HG03025 (cell line): ENCODE measurements at regions not wholly inside any gene's neighbourhood (a gene's known extent, or its start where the extent isn't known, plus 50 kb on each side); places are given as distances from the start of the nearest gene placed in this dataset.
"Not testable (repeated sequence)": the region's sequence is repeated elsewhere in the genome, so short reads cannot be mapped to it uniquely, and the experiment has no call there.

Experiments
- ATAC-seq: cut with Tn5 transposase; IDR thresholded peaks from one replicate; pipeline ENCODE4 v1.9.1; 2021; ENCODE audit warnings: mild to moderate bottlenecking, moderate library complexity; ENCODE audit not compliant: unreplicated experiment, low FRiP score

- no peak for ATAC-seq
Observed at GRCh38 chr2:82797469-82797868, 1661.6 kb downstream of the SUCLG1 start.

DNA sequence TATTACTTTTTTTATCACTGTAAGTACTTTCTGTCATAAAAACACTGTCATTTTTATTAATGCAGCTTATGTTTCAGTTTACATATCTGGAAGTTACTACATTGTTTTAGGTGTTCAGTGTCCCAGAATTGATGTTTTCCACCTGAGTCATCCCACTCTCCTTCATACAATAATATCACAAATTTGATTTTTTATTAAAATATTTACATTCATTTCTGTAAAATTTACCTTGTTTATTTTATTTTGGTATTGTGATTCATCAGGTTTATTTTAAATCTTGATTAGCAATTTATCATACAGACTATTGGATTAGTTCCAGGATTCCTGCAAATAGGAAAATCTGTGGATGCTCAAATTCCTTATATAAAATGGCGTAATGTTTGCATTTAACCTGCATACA is 1662.9 kb downstream of the SUCLG1 start:
- ATAC-seq: no peak

GRCh38 chr2:82795446-82795845 is 1663.6 kb downstream of the SUCLG1 start:
- no peak for ATAC-seq

DNA sequence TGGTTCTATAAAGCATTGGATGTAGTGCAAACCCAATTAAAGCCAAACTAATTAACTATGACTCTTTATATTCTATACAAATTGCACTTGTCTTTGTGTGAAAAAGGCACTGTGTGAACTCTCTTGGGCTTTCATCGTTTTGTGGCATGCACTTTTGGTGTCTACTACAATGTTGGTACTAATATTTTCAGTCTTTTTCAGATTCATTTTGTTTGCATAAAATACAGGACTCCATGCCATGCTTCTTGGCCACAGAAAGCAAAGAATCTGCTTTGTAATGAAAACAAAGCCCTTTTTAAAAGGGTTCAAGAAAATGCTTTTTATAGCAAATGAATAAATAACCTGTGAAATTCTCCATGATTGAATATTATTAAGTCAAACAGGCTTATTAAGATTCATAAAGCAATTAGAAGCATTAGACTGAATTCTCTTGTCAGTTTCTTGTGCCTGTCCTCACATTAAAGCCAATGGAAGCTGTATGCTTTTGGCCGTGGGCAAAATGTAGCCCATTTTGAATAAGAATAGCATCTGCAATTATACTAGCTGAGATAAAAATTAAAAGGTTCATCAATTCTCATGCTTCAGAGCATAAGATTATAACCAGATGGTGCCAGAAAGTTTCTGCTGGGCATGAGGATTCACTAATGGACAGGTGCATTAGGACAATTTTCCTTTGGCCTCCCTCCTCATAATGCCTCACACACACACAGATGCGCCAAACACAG is 1665.2 kb downstream of the SUCLG1 start:
- ATAC-seq: no peak

GRCh38 chr2:82792316-82792715 is 1666.8 kb downstream of the SUCLG1 start:
- ATAC-seq: no peak

DNA sequence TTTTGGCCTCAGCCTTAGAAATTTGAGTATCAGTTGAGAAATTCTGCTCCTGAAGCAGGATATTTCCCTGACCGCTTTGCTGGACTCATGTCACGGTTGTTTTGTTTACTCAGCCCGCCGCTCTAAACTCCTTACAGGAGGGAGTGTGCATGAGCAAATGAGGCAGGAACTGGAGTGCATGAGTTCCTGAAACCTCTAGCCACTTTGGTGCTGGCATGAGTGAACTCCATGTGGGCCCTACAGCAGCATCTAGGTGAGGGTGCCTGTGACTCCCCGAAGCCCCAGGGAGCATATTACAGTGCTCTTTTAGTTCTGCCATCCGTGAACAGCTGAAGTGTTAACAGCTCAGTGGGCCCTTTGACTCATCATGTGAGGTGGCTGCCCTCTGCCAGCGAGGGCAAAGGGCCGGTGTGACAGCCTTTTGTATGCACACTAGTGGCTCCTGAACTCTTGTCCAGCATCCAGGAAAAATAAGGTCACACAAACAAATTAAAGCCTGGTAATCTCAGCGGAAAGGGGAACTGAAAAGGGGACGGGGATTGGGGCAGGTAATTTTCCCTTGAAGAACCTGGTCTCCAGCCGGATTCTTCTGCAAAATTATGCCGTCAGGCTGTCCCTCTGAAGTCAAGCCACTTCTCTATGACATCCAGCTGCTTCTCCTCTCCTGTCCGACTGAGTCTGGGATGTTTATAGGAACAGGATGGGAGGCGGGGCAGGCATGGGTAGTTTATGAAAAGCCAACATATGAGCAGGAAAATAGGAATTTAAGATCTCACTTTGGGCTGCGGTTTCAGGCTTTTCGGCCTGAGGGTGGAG is 1668.7 kb downstream of the SUCLG1 start:
- no peak for ATAC-seq

DNA sequence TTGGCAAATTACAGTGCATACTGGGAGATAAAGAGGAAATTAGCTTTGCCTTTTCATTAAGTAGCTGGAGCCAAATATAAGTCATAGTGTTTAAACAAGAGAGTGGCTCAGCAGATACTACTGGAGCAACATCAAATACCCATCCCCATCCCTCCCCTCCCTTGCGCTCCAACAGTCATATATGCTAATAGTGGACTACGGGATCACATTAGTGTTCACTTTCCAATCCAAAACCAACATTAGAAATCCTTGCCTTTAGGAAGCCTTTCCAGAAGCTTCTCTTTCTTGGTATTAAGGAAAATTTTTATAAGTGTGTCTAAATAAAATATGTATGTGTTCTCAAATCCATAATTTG is 1669.3 kb downstream of the SUCLG1 start:
- ATAC-seq: no peak

- ATAC-seq: no peak
Observed at GRCh38 chr2:82781176-82781915, 1677.7 kb downstream of the SUCLG1 start.

DNA sequence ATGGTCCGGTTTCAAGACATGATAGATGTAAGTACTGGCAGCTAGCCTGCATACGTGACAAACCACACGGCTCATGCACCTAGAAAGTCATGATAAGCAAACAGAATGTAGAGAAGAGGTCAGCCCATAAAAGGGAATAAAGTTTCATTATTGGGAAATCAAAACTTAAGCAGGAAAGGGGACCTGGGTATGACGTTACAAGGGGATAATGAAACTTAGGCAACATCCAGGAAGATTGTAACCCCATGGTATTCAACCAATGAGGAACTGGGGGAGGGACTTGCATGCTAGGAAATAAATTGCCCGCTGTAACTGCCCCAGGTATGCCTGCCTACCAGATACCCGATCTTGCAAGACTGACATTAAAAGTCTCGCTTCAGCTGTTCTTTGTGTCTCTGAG is 1679.0 kb downstream of the SUCLG1 start:
- no peak for ATAC-seq

GRCh38 chr2:82752396-82752795 is 1706.7 kb downstream of the SUCLG1 start:
- ATAC-seq: no peak

DNA sequence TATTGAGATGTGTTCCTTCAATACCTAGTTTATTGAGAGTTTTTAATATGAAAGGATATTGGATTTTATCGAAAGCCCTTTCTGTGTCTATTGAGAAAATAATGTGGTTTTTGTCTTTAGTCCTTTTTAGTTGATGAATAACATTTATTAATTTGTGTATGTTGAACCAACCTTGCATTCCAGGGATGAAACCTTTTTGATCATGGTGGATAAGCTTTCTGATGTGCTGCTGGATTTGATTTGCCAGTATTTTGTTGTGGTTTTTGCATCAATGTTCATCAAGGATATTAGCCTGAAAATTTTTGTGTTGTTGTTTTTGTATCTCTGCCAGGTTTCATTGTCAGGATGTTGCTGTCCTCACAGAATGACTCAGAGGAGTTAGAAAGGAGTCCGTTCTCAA is 1710.4 kb downstream of the SUCLG1 start:
- ATAC-seq: no peak

GRCh38 chr2:82740527-82740926 is 1718.6 kb downstream of the SUCLG1 start:
- ATAC-seq: no peak

GRCh38 chr2:82737965-82738364 is 1721.1 kb downstream of the SUCLG1 start:
- not testable (repeated sequence) for ATAC-seq

DNA sequence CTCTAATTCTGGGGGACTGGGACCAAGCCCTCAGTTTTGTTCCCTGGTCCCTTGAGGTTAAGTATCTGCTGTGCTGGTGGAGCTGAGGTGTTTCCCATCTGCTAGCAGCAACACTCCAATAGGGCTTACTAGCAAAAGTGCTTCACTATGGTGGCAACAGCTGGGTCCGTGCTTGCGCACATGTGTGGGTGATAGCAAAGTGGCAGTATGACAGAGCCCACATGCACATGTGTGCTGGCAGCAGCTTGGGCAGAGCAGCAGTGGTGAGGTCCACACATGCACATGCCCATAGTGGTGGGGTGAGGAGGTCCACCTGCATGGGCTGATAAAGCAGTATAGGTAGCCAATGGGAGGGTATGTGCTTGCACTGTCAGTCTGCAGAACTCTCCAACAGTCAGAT is 1723.7 kb downstream of the SUCLG1 start:
- ATAC-seq: no peak

DNA sequence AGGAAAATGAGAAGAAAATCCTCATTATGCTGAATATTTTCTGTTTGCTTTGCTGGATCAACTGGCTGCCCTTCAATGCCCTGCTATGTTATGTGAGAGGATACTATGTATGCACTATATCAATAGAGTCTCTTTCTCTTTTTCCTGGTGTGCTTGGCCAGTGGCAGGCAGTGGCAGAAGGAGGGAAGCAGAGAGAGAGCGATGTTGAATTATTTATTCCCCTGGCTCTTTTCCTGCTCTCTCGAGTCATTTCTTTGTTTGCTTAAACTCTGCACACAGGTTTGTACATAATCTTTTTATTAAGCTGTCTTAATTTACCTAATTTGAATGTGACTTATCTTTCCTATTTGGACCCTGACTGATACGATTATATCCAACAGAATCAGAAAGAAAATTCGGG is 1727.3 kb downstream of the SUCLG1 start:
- ATAC-seq: no peak

DNA sequence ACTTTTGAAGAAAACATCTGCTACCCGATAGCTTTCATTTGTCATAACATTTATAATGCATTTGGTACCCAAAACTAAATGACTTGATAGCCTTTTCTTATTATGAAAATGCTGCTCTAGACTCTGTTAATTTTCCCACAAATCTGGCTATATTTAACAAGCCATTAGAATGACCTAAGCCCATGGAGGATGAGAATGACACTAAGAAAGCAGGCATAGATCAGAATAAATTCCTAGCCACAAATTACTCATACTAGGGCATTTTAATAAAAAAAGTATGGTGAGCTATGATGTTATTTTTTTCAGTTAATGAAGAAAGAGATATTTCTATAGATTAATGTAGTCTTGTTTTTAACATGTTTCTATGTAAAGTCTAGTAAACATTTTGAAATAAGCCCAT is 1728.3 kb downstream of the SUCLG1 start:
- ATAC-seq: no peak

- ATAC-seq: no peak
Observed at GRCh38 chr2:82728090-82728489, 1731.0 kb downstream of the SUCLG1 start.

- no peak for ATAC-seq
Observed at GRCh38 chr2:82708681-82709080, 1750.4 kb downstream of the SUCLG1 start.

DNA sequence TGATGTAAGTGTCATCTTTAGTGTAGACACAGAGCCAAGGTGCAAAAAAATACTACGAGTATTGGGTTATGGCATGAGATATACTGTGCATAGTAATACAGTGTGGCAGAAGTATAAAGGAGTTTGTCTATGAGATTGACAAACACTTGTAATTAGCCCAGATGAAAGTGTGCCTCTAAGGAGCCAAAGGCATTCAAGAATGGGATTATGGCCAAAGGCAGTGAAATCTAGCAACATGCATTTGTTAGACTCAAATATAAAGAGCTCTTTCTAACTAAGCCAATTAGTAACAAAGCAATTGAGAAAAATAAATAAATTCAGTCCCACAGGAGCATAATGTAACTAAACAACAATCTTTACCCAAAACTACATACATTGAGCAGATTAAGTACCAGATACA is 1761.8 kb downstream of the SUCLG1 start:
- no peak for ATAC-seq

DNA sequence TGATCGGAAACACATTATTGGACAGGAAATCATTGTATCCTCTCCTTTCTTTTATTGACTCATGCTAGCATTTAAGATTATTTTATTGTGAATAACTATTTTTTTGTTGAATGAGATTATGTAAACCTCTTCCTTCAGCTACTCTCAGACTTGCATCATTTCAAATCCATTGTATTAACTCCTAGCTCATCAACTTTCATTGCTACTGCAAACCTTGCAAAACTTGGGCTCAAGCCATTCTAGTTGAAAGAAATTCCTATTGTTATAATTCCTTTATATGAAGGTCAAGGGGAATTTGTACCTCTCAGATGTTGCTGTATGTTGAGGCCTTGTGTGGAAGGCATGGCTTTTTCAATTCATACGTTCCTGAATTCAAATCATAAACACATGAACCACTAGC is 1764.6 kb downstream of the SUCLG1 start:
- ATAC-seq: no peak

DNA sequence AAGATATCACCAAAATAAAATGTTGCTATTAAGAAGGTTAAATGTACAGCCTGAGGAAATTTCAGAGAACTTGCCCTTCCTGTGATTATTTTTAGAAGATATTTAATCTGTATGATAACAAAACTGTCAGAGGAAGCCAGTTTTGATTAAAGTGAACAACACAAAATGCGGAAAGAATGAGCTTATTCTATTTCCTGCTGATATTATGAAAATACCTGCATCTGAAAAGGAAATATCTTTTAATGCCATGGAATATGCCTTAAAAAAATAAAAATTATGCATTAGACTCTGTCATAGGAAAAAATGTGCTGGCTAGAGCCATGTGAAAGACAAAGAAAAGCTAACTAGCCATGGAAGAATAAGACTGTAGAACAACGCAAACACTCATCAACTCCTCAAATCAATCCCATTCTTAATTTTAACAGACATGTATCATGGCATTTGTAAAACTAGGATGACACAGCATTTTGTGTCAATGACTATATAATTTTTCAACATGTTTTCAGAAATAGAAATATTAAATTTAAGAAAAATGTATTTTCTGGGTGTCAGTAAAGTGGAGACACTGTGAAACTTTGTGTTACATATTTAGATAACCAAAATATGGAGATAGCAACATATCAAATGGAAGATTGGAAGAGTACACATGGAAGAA is 1768.2 kb downstream of the SUCLG1 start:
- no peak for ATAC-seq
